Spleen (tissue), 11 donors: ENCODE measurements at regions not wholly inside any gene's neighbourhood (a gene's known extent, or its start where the extent isn't known, plus 50 kb on each side); places are given as distances from the start of the nearest gene placed in this dataset.

Experiments used
- DNase-seq: peaks from one replicate; pipeline ENCODE4 v3.0.0-alpha.2; 2020
- H3K27ac ChIP-seq, 8 donors: fragments of 200-600 bp; sonication (generic) in 7 of 8; 1 replicate in 4 of 8; 2 replicates in 4 of 8; pipeline versions ENCODE4 v1.5.0 to v1.8.0; 2016 to 2021; ENCODE audit warnings: inconsistent platforms in 4 of 8, mild to moderate bottlenecking in 4 of 8, moderate library complexity in 1 of 8
- H3K27me3 ChIP-seq, 7 donors: fragments of 200-600 bp; sonication (generic) in 6 of 7; replicated peaks in 1 of 7; 1 replicate in 4 of 7; 2 replicates in 3 of 7; pipeline versions ENCODE4 v1.5.0 to v1.8.0; 2016 to 2021; ENCODE audit warnings: inconsistent platforms in 3 of 7, mild to moderate bottlenecking in 1 of 7
- H3K36me3 ChIP-seq, 6 donors: fragments of 200-600 bp; sonication (generic) in 5 of 6; 1 replicate in 4 of 6; 2 replicates in 2 of 6; pipeline versions ENCODE4 v1.5.0 to v1.8.0; 2016 to 2021; ENCODE audit warnings: inconsistent platforms in 2 of 6
- H3K4me1 ChIP-seq, 6 donors: fragments of 200-600 bp; sonication (generic) in 5 of 6; 1 replicate in 3 of 6; 2 replicates in 3 of 6; pipeline versions ENCODE4 v1.5.0 to v1.8.0; 2016 to 2021; ENCODE audit warnings: inconsistent platforms in 3 of 6
- H3K4me3 ChIP-seq, 8 donors: fragments of 200-600 bp; sonication (generic) in 7 of 8; 1 replicate in 4 of 8; 2 replicates in 4 of 8; pipeline versions ENCODE4 v1.5.0 to v1.8.0; 2016 to 2021; ENCODE audit warnings: inconsistent platforms in 4 of 8, mild to moderate bottlenecking in 4 of 8, moderate library complexity in 2 of 8
- H3K9me3 ChIP-seq, 8 donors: fragments of 200-600 bp; sonication (generic) in 7 of 8; 1 replicate in 4 of 8; 2 replicates in 4 of 8; pipeline versions ENCODE4 v1.5.0 to v1.8.0; 2016 to 2021; ENCODE audit warnings: inconsistent platforms in 4 of 8
- POLR2A ChIP-seq, 3 donors: fragments of 450-650 bp; IDR thresholded peaks; one replicate each; pipeline ENCODE4 v1.5.1; 2017; ENCODE audit warnings: antibody characterized with exemption in 3 of 3, mild to moderate bottlenecking in 1 of 3
- POLR2AphosphoS5 ChIP-seq, 3 donors: sonication (generic); formaldehyde crosslinking; IDR thresholded peaks; one replicate each; pipeline ENCODE4 v1.5.1; 2017; ENCODE audit warnings: antibody characterized with exemption in 3 of 3
- whole genome bisulfite sequencing, 5 donors: extraction: QIAGEN DNeasy Blood & Tissue Kit in 3 of 5; methylation state at CpG; one replicate each; pipeline versions ENCODE4 v1.1.5 to v1.1.7; 2013 to 2018; 5-methylcytosine and 5-hydroxymethylcytosine counted together
- intact Hi-C: fragments of 100-400 bp; cut with DNase I; formaldehyde crosslinking; loops from one replicate; pipeline ENCODE4 v1.15.0; 2023; ENCODE audit warnings: low total_unique reads
- TF ChIP-seq, protein P1 (sequence below), 11 experiments: fragments of 200-600 bp in 7 of 11; fragments of 450-650 bp in 4 of 11; sonication (generic) in 4 of 11; IDR thresholded peaks in 8 of 11; conservative IDR thresholded peaks in 3 of 11; 1 replicate in 7 of 11; 2 replicates in 4 of 11; pipeline versions ENCODE4 v1.4.0 to v1.8.0; 2016 to 2021; ENCODE audit warnings: antibody characterized with exemption in 11 of 11, inconsistent platforms in 4 of 11, mild to moderate bottlenecking in 1 of 11
- donor health status: healthy with polysubstance abuse.
- donor health status: DM: no; HTN: no; CAD: no; lungs with moderate emphysema.
- donor health status: DM: no; HTN: no; CAD: no.
- donor health status: Bipolar disorder and iron deficiency.
- donor health status: healthy.
- donor health status: DM: no; HTN: no; CAD: no.
- donor health status: DM: yes; HTN: yes; CAD: no.

DNA sequence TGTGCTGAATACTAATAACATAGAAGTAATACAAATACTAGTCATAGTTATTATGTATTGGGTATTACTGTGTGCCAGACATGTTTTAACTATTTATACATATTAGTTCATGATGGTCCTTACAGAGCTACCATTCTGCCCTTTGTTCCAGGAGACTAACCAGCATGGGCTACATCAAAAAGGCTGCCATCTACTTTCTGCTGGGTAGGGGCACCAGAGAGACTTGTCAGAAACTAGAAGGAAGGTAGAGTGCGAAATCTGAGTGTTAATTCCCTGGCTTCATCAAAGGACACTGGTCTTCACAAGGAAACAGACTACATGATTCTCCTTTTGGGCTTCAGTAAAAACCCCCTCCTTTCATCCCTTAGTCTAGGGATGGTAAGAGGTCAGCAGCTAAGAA lies 347.8 kb downstream of the GBA3 start:
- 78 to 88% (median 85%) methylated on average over 1 of the region's 1 CpG for WGBS, 5 donors
- intact Hi-C loops = no loop called here
- H3K27ac ChIP-seq = no peak overlapping the region
- no peak for DNase-seq
- no peak overlapping the region for H3K4me3 ChIP-seq
- H3K36me3 ChIP-seq = no peaks in the 10 kb centered on the region
- no peaks in the 10 kb centered on the region for H3K4me1 ChIP-seq
- H3K27me3 ChIP-seq = no peaks in the 10 kb centered on the region
- H3K9me3 ChIP-seq = peaks cover 0 to 3% (median 0%) of the 10 kb centered on the region in 8 donors
- TF ChIP-seq POLR2A (IDR thresholded peaks at IDR 0.05) (no peak), POLR2AphosphoS5 (IDR thresholded peaks at IDR 0.05) (no peak)
- TF ChIP-seq, protein P1, sequence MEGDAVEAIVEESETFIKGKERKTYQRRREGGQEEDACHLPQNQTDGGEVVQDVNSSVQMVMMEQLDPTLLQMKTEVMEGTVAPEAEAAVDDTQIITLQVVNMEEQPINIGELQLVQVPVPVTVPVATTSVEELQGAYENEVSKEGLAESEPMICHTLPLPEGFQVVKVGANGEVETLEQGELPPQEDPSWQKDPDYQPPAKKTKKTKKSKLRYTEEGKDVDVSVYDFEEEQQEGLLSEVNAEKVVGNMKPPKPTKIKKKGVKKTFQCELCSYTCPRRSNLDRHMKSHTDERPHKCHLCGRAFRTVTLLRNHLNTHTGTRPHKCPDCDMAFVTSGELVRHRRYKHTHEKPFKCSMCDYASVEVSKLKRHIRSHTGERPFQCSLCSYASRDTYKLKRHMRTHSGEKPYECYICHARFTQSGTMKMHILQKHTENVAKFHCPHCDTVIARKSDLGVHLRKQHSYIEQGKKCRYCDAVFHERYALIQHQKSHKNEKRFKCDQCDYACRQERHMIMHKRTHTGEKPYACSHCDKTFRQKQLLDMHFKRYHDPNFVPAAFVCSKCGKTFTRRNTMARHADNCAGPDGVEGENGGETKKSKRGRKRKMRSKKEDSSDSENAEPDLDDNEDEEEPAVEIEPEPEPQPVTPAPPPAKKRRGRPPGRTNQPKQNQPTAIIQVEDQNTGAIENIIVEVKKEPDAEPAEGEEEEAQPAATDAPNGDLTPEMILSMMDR (IDR thresholded peaks at IDR 0.05 in 8 of 11, conservative IDR thresholded peaks at IDR 0.05 in 3 of 11) = no peak

DNA sequence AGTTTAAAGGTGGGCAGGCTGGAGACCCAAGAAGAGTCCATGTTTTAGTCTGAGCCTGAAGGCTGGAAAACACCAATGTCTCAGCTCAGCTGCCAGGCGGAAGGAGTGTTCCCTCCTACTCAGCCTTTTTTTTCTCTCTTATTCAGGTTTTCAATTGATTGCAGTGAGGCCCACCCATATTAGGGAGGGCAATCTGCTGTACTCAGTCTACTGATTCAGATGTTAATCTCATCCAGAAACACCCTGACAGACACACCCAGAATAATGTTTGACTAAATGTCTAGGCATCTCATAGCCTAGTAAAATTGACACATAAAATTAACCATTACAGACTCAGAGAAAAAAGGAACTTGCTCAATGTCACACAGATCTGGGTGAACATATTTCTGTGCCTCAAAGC lies 347.1 kb downstream of the GBA3 start:
- Histone ChIP-seq H3K4me1 (no peaks in the 10 kb centered on the region), H3K4me3 (no peak overlapping the region), H3K27ac (no peak overlapping the region), H3K9me3 (peaks cover 0 to 3% (median 0%) of the 10 kb centered on the region in 8 donors), H3K36me3 (no peaks in the 10 kb centered on the region), H3K27me3 (no peaks in the 10 kb centered on the region)
- DNase-seq = no peak
- intact Hi-C loops = no loop called here
- no peak for TF ChIP-seq POLR2A (IDR thresholded peaks at IDR 0.05)
- TF ChIP-seq, protein P1 (IDR thresholded peaks at IDR 0.05 in 8 of 11, conservative IDR thresholded peaks at IDR 0.05 in 3 of 11) = no peak
- TF ChIP-seq POLR2AphosphoS5 (IDR thresholded peaks at IDR 0.05) = no peak
- WGBS, 5 donors = 75 to 100% (median 88%) methylated on average over 1 of the region's 1 CpG

DNA sequence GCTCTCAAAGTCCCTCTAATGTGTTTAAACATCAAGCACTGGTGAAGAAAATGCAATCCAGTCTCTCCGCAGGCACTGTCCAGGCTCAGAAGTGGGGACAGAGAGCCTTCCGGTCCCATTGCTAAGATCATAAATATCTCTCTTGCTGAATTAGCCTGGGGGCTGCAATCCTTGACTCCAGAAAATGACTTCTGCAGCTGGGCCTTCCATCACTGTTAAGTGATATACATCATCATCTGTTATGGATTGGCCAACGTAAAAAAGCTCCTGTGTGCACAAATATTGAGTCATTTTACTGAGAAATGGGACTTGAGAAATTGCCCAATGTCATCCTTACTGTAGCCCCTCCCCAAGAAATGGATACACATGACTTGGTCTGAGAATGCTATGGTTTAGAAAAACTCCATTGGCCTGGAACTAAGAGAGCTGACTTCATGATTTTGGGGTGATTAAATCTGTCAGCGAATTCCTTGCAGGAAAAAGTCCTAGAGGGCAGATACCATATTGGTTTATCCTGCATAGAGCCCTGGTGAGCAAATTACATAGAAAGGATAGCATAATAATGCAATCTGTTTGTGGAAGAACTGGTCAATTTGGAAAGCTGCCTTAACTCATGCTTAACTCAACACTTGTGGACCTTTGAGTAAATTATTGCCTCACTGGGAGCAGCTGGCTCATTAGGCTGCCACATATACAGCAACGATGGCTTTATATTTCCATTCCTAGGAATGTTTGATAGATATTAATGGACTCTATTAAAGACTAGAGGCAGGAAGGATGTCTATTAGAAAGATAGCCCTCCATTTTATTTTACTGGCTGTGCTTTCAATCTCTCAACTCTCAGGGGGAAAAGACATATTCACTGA lies 346.1 kb downstream of the GBA3 start:
- peaks cover 0 to 3% (median 0%) of the 10 kb centered on the region in 8 donors for H3K9me3 ChIP-seq
- no peaks in the 10 kb centered on the region for H3K4me1 ChIP-seq
- no peak overlapping the region for H3K4me3 ChIP-seq
- DNase-seq = no peak
- intact Hi-C loops = no loop called here
- 54 to 75% (median 67%) methylated on average over 5 of the region's 5 CpGs for WGBS, 5 donors
- TF ChIP-seq POLR2AphosphoS5 (IDR thresholded peaks at IDR 0.05) (no peak), POLR2A (IDR thresholded peaks at IDR 0.05) (no peak)
- TF ChIP-seq, protein P1 (IDR thresholded peaks at IDR 0.05 in 8 of 11, conservative IDR thresholded peaks at IDR 0.05 in 3 of 11) = no peak
- H3K27me3 ChIP-seq = no peaks in the 10 kb centered on the region
- no peak overlapping the region for H3K27ac ChIP-seq
- H3K36me3 ChIP-seq = no peaks in the 10 kb centered on the region

DNA sequence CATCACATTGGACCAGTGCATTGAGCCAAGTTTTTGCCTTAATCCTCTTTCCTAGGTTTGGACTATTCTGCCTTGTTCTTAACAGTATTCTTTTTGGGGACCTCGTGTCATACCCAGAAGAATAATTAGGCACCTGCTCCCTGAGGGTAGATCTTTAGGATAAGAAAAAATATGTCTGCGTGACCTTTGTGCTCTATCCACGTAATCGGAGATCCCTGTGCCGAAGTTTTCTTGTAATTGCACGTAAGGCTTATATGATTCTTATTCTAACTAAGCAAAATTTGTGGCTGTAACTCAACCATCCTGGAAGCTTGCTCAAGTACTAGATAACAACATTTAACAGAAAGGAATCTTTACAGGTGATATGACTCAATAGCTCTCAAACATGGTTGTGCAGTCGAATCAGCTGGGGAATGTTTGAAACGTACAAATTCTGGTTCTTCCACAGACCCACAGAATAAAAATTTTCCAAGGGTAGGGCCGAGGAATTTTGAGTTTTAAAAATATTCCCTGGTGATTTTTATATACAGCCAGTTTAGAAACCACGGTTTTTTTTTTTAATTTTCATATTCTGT lies 344.3 kb downstream of the GBA3 start:
- Histone ChIP-seq H3K27ac (no peak overlapping the region), H3K27me3 (no peaks in the 10 kb centered on the region), H3K9me3 (peaks cover 0 to 3% (median 0%) of the 10 kb centered on the region in 8 donors), H3K4me3 (no peak overlapping the region), H3K36me3 (no peaks in the 10 kb centered on the region), H3K4me1 (no peaks in the 10 kb centered on the region)
- 76 to 88% (median 84%) methylated on average over 10 of the region's 10 CpGs for WGBS, 5 donors
- intact Hi-C loops = no loop called here
- no peak for DNase-seq
- TF ChIP-seq POLR2A (IDR thresholded peaks at IDR 0.05) (no peak), POLR2AphosphoS5 (IDR thresholded peaks at IDR 0.05) (no peak)
- TF ChIP-seq, protein P1 (IDR thresholded peaks at IDR 0.05 in 8 of 11, conservative IDR thresholded peaks at IDR 0.05 in 3 of 11) = no peak
